ENCODE measurements at regions not wholly inside any gene's neighbourhood (a gene's known extent, or its start where the extent isn't known, plus 50 kb on each side); places are given as distances from the start of the nearest gene placed in this dataset.

GRCh38 chr16:54336631-54337204 is 50.1 kb upstream of the IRX3 start:
- Histone ChIP-seq H3K4me3 (ENCODE audit: low read depth, low read length) (peak overlapping the region; percentile 27), H3K9me3 (ENCODE audit: severe bottlenecking) (no peaks in the 10 kb centered on the region), H3K36me3 (no peaks in the 10 kb centered on the region), H3K27ac (no peak overlapping the region; the same call in 1 of the 2 replicates), H3K27me3 (ENCODE audit: insufficient read depth, low read depth, severe bottlenecking) (no peaks in the 10 kb centered on the region)
- DNase-seq: no peak
- TF ChIP-seq, protein P1, sequence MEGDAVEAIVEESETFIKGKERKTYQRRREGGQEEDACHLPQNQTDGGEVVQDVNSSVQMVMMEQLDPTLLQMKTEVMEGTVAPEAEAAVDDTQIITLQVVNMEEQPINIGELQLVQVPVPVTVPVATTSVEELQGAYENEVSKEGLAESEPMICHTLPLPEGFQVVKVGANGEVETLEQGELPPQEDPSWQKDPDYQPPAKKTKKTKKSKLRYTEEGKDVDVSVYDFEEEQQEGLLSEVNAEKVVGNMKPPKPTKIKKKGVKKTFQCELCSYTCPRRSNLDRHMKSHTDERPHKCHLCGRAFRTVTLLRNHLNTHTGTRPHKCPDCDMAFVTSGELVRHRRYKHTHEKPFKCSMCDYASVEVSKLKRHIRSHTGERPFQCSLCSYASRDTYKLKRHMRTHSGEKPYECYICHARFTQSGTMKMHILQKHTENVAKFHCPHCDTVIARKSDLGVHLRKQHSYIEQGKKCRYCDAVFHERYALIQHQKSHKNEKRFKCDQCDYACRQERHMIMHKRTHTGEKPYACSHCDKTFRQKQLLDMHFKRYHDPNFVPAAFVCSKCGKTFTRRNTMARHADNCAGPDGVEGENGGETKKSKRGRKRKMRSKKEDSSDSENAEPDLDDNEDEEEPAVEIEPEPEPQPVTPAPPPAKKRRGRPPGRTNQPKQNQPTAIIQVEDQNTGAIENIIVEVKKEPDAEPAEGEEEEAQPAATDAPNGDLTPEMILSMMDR (IDR thresholded peaks at IDR 0.05; ENCODE audit: low read depth, low read length): no peak
